ENCODE measurements at regions not wholly inside any gene's neighbourhood (a gene's known extent, or its start where the extent isn't known, plus 50 kb on each side); places are given as distances from the start of the nearest gene placed in this dataset.
"Not testable (repeated sequence)": the region's sequence is repeated elsewhere in the genome, so short reads cannot be mapped to it uniquely, and the experiment has no call there.

GRCh38 chr14:95597784-95598211 lies 62.9 kb downstream of the GLRX5 start:
- no peak for DNase-seq (ENCODE audit: low read depth in 2 of 2)

- no peak for DNase-seq (ENCODE audit: low read depth in 2 of 2)
These were observed 66.8 kb downstream of the GLRX5 start for GRCh38 chr14:95601650-95602049.

- DNase-seq (ENCODE audit: low read depth in 2 of 2): no peak
These were observed 68.6 kb downstream of the GLRX5 start for GRCh38 chr14:95603415-95603814.

GRCh38 chr14:95606266-95606665 lies 71.4 kb downstream of the GLRX5 start:
- DNase-seq (ENCODE audit: low read depth in 2 of 2): no peak

GRCh38 chr14:95608637-95609235 lies 73.9 kb downstream of the GLRX5 start:
- no peak for DNase-seq (ENCODE audit: low read depth in 2 of 2)

GRCh38 chr14:95609398-95609990 lies 74.6 kb downstream of the GLRX5 start:
- DNase-seq (ENCODE audit: low read depth in 2 of 2): peak; percentile 21 to 47

GRCh38 chr14:95611293-95611880 lies 74.8 kb upstream of the TCL1B start:
- no peak for DNase-seq (ENCODE audit: low read depth in 2 of 2)

GRCh38 chr14:95614349-95614748 lies 71.9 kb upstream of the TCL1B start:
- DNase-seq (ENCODE audit: low read depth in 2 of 2): no peak

- no peak for DNase-seq (ENCODE audit: low read depth in 2 of 2)
These were observed 69.5 kb upstream of the TCL1B start for GRCh38 chr14:95616745-95617144.

- DNase-seq (ENCODE audit: low read depth in 2 of 2): no peak
These were observed 66.3 kb upstream of the TCL1B start for GRCh38 chr14:95619785-95620417.

GRCh38 chr14:95620659-95621059 lies 65.6 kb upstream of the TCL1B start:
- no peak for DNase-seq (ENCODE audit: low read depth in 2 of 2)

- DNase-seq (ENCODE audit: low read depth in 2 of 2): no peak
These were observed 63.0 kb upstream of the TCL1B start for GRCh38 chr14:95623195-95623594.

- not testable (repeated sequence) for DNase-seq (ENCODE audit: low read depth in 2 of 2)
These were observed 60.5 kb upstream of the TCL1B start for GRCh38 chr14:95625710-95626109.

- DNase-seq (ENCODE audit: low read depth in 2 of 2): no peak
These were observed 51.2 kb upstream of the TCL1B start for GRCh38 chr14:95635051-95635450.
